IMR-90 (cell line): ENCODE measurements at regions not wholly inside any gene's neighbourhood (a gene's known extent, or its start where the extent isn't known, plus 50 kb on each side); places are given as distances from the start of the nearest gene placed in this dataset.

Experiments used
- ATAC-seq: fragments of 200-7000 bp; cut with Tn5 transposase; 2 replicates; pipeline ENCODE4 v1.9.1; 2020; ENCODE audit warnings: low read depth, mild to moderate bottlenecking, moderate library complexity
- BruUV-seq: library from RNA; stranded (reverse); fragments of 400-500 nt; replicated peaks from 2 replicates; lab custom pipeline; 2021; lab: Mats Ljungman, UMichigan
- CTCF ChIA-PET: fragments of 300-600 bp; formaldehyde crosslinking; extraction: SDS; loops from one replicate; lab custom pipeline; 2021; ENCODE audit warnings: antibody characterized with exemption; lab: Yijun Ruan, JAX
- POLR2A ChIA-PET: fragments of 300-600 bp; sonication (Branson Sonifier 250); formaldehyde crosslinking; loops from one replicate; lab custom pipeline; 2022; ENCODE audit warnings: antibody characterized with exemption; ENCODE audit not compliant: unreplicated experiment; lab: Charles Lee
- DNase-seq: peaks from one replicate; pipeline ENCODE4 v3.0.0; 2013
- H2AFZ ChIP-seq: replicated peaks from 2 replicates; pipeline ENCODE3; 2013; ENCODE audit warnings: low read length, mild to moderate bottlenecking; ENCODE audit not compliant: poor library complexity
- H2AK5ac ChIP-seq: 2 replicates; pipeline ENCODE4 v1.6.1; 2013; ENCODE audit warnings: low read depth, low read length, inconsistent platforms
- H2AK9ac ChIP-seq: replicated peaks from 2 replicates; pipeline ENCODE3; 2013; ENCODE audit warnings: mild to moderate bottlenecking, low read depth, low read length, moderate library complexity; ENCODE audit not compliant: poor library complexity
- H2BK120ac ChIP-seq: 2 replicates; pipeline ENCODE4 v1.6.1; 2013; ENCODE audit warnings: low read depth, low read length, inconsistent platforms
- H2BK15ac ChIP-seq: 3 replicates; pipeline ENCODE4 v1.6.1; 2013; ENCODE audit warnings: low read depth, low read length, inconsistent platforms
- H2BK20ac ChIP-seq: 2 replicates; pipeline ENCODE4 v1.6.1; 2013; ENCODE audit warnings: low read depth, mild to moderate bottlenecking, inconsistent platforms, low read length, moderate library complexity
- H2BK5ac ChIP-seq: 2 replicates; pipeline ENCODE4 v1.6.1; 2013; ENCODE audit warnings: mild to moderate bottlenecking, low read depth, low read length, inconsistent platforms; ENCODE audit not compliant: poor library complexity, severe bottlenecking
- H3K14ac ChIP-seq: replicated peaks from 2 replicates; pipeline ENCODE4 v1.6.1; 2013; ENCODE audit warnings: low read depth, low read length, inconsistent platforms
- H3K18ac ChIP-seq: 2 replicates; pipeline ENCODE4 v1.6.1; 2013; ENCODE audit warnings: low read depth, low read length, control low read depth
- H3K23ac ChIP-seq: 2 replicates; pipeline ENCODE4 v1.6.1; 2013; ENCODE audit warnings: low read depth, low read length, inconsistent platforms
- H3K27ac ChIP-seq: 2 replicates; pipeline ENCODE4 v1.5.1; 2013; ENCODE audit warnings: mild to moderate bottlenecking, control low read depth, low read length; ENCODE audit not compliant: insufficient read depth
- H3K27me3 ChIP-seq: 2 replicates; pipeline ENCODE4 v1.6.1; 2013; ENCODE audit warnings: low read length; ENCODE audit not compliant: control insufficient read depth, insufficient read depth
- H3K36me3 ChIP-seq: 2 replicates; pipeline ENCODE4 v1.6.1; 2013; ENCODE audit warnings: low read length, mixed read lengths; ENCODE audit not compliant: control insufficient read depth, insufficient read depth
- H3K4ac ChIP-seq: 2 replicates; pipeline ENCODE4 v1.6.1; 2013; ENCODE audit warnings: low read depth, low read length, inconsistent platforms
- H3K4me1 ChIP-seq: 2 replicates; pipeline ENCODE4 v1.6.1; 2013; ENCODE audit warnings: low read length, mixed read lengths; ENCODE audit not compliant: control insufficient read depth, insufficient read depth
- H3K4me2 ChIP-seq: 2 replicates; pipeline ENCODE4 v1.6.1; 2013; ENCODE audit warnings: low read depth, mild to moderate bottlenecking, control low read depth, low read length, moderate library complexity
- H3K4me3 ChIP-seq: 2 replicates; pipeline ENCODE4 v1.5.1; 2013; ENCODE audit warnings: low read depth, mild to moderate bottlenecking, control low read depth, low read length, moderate library complexity; ENCODE audit not compliant: insufficient read depth
- H3K56ac ChIP-seq: 2 replicates; pipeline ENCODE4 v1.6.1; 2013; ENCODE audit warnings: low read length, inconsistent platforms; ENCODE audit not compliant: insufficient read depth; ENCODE audit errors: extremely low read depth
- H3K79me1 ChIP-seq, 2 experiments: 2 replicates each; pipeline ENCODE4 v1.6.1; 2013; ENCODE audit warnings: low read length in 2 of 2, inconsistent platforms in 1 of 2, low read depth in 1 of 2
- H3K9ac ChIP-seq: 2 replicates; pipeline ENCODE4 v1.6.1; 2013; ENCODE audit warnings: low read depth, low read length, control low read depth
- H3K9me1 ChIP-seq: 2 replicates; pipeline ENCODE4 v1.6.1; 2013; ENCODE audit warnings: low read length, inconsistent platforms; ENCODE audit not compliant: insufficient read depth
- H3K9me3 ChIP-seq: 2 replicates; pipeline ENCODE4 v1.6.1; 2013; ENCODE audit warnings: low read length; ENCODE audit not compliant: control insufficient read depth, insufficient read depth
- H4K20me1 ChIP-seq: 2 replicates; pipeline ENCODE4 v1.6.1; 2013; ENCODE audit warnings: low read length, inconsistent platforms; ENCODE audit not compliant: insufficient read depth
- H4K5ac ChIP-seq: 2 replicates; pipeline ENCODE4 v1.6.1; 2013; ENCODE audit warnings: mild to moderate bottlenecking, low read depth, low read length, control low read depth
- H4K8ac ChIP-seq, 2 experiments: 2 replicates each; pipeline ENCODE4 v1.6.1; 2013; ENCODE audit warnings: low read depth in 2 of 2, low read length in 2 of 2, control low read depth in 1 of 2, inconsistent platforms in 1 of 2
- H4K91ac ChIP-seq: 2 replicates; pipeline ENCODE4 v1.6.1; 2013; ENCODE audit warnings: low read depth, low read length, inconsistent platforms; ENCODE audit not compliant: insufficient read depth
- BHLHE40 ChIP-seq: fragments of 150-350 bp; IDR thresholded peaks from 2 replicates; pipeline ENCODE4 v1.6.1; 2016; ENCODE audit warnings: mild to moderate bottlenecking, low read depth, low read length
- CHD1 ChIP-seq: IDR thresholded peaks from 2 replicates; pipeline ENCODE4 v1.6.1; 2012; ENCODE audit warnings: low read depth, low read length, improper control_type of control experiment
- FOS ChIP-seq: fragments of 150-350 bp; IDR thresholded peaks from 2 replicates; pipeline ENCODE4 v1.6.1; 2016; ENCODE audit warnings: low read depth, low read length
- MAFK ChIP-seq: IDR thresholded peaks from 2 replicates; pipeline ENCODE4 v1.6.1; 2012; ENCODE audit warnings: low read depth, low read length, improper control_type of control experiment
- MAZ ChIP-seq: IDR thresholded peaks from 2 replicates; pipeline ENCODE4 v1.6.1; 2012; ENCODE audit warnings: low read depth, mild to moderate bottlenecking, low read length, improper control_type of control experiment, moderate library complexity, borderline replicate concordance
- MXI1 ChIP-seq: IDR thresholded peaks from 2 replicates; pipeline ENCODE4 v1.6.1; 2012; ENCODE audit warnings: low read depth, mild to moderate bottlenecking, low read length, moderate library complexity, borderline replicate concordance
- NFE2L2 ChIP-seq: fragments of 150-350 bp; IDR thresholded peaks from 2 replicates; pipeline ENCODE4 v1.6.1; 2016; ENCODE audit warnings: low read depth, mild to moderate bottlenecking, low read length
- RAD21 ChIP-seq: IDR thresholded peaks from 2 replicates; pipeline ENCODE4 v1.6.1; 2012; ENCODE audit warnings: low read length, improper control_type of control experiment
- RCOR1 ChIP-seq: IDR thresholded peaks from 2 replicates; pipeline ENCODE4 v1.6.1; 2012; ENCODE audit warnings: mild to moderate bottlenecking, low read length, improper control_type of control experiment; ENCODE audit not compliant: insufficient replicate concordance
- RFX5 ChIP-seq: IDR thresholded peaks from 2 replicates; pipeline ENCODE4 v1.8.0; 2012; ENCODE audit warnings: low read depth, mild to moderate bottlenecking, low read length, moderate library complexity
- WGBS, 2 experiments: methylation state at CpG; one replicate each; pipeline versions ENCODE4 v1.1.5 to v1.1.7; 2013; ENCODE audit warnings: missing lambda C conversion rate in 2 of 2; ENCODE audit not compliant: insufficient read length in 1 of 2; ENCODE audit errors: extremely low coverage in 2 of 2; 5-methylcytosine and 5-hydroxymethylcytosine counted together
- dilution Hi-C: fragments of 300-500 bp; cut with HindIII; formaldehyde crosslinking; loops from one replicate; pipeline ENCODE4 v1.14.3; 2018; ENCODE audit warnings: low sequenced_read_pairs; ENCODE audit not compliant: unreplicated experiment
- in situ Hi-C: fragments of 300-500 bp; cut with MboI; formaldehyde crosslinking; loops from 3 replicates; pipeline ENCODE4 v1.14.3; 2019; ENCODE audit warnings: low sequenced_read_pairs, inconsistent platforms, mixed read lengths
- intact Hi-C: fragments of 100-400 bp; cut with micrococcal nuclease; formaldehyde crosslinking; loops from 2 replicates; pipeline ENCODE4 v1.10.0; 2022
- TF ChIP-seq, protein P1 (sequence below): fragments of 150-350 bp; IDR thresholded peaks from 2 replicates; pipeline ENCODE4 v1.6.1; 2016; ENCODE audit warnings: low read depth, mild to moderate bottlenecking, low read length, moderate library complexity, borderline replicate concordance
- TF ChIP-seq, protein P2 (sequence below): fragments of 150-350 bp; IDR thresholded peaks from 2 replicates; pipeline ENCODE4 v1.6.1; 2017; ENCODE audit warnings: mild to moderate bottlenecking, antibody characterized with exemption, low read length, low read depth

GRCh38 chr12:16090974-16091373, 179.8 kb downstream of the DERA start:
- TF ChIP-seq RCOR1 (no peak), MAFK (no peak), MXI1 (no peak), CHD1 (no peak), RFX5 (no peak), FOS (no peak), RAD21 (no peak), BHLHE40 (no peak), MAZ (no peak), NFE2L2 (no peak)
- TF ChIP-seq, protein P1, sequence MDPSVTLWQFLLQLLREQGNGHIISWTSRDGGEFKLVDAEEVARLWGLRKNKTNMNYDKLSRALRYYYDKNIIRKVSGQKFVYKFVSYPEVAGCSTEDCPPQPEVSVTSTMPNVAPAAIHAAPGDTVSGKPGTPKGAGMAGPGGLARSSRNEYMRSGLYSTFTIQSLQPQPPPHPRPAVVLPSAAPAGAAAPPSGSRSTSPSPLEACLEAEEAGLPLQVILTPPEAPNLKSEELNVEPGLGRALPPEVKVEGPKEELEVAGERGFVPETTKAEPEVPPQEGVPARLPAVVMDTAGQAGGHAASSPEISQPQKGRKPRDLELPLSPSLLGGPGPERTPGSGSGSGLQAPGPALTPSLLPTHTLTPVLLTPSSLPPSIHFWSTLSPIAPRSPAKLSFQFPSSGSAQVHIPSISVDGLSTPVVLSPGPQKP = no peak
- TF ChIP-seq, protein P2, sequence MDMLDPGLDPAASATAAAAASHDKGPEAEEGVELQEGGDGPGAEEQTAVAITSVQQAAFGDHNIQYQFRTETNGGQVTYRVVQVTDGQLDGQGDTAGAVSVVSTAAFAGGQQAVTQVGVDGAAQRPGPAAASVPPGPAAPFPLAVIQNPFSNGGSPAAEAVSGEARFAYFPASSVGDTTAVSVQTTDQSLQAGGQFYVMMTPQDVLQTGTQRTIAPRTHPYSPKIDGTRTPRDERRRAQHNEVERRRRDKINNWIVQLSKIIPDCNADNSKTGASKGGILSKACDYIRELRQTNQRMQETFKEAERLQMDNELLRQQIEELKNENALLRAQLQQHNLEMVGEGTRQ = no peak
- no TSS peak for BruUV-seq
- Histone ChIP-seq H3K9me3 (no peaks in the 10 kb centered on the region), H3K4me2 (no peak overlapping the region), H3K14ac (no peak overlapping the region), H3K4me3 (no peak overlapping the region), H3K79me1 (no peaks in the 10 kb centered on the region), H2BK120ac (no peak overlapping the region), H2BK5ac (no peak overlapping the region), H3K18ac (no peak overlapping the region), H3K27ac (no peak overlapping the region), H2BK20ac (no peak overlapping the region), H3K56ac (no peak overlapping the region), H3K23ac (no peak overlapping the region), H2AK5ac (no peak overlapping the region), H3K9me1 (no peaks in the 10 kb centered on the region), H3K4ac (no peak overlapping the region), H2AK9ac (no peak overlapping the region), H3K27me3 (no peaks in the 10 kb centered on the region), H3K4me1 (no peaks in the 10 kb centered on the region), H4K20me1 (no peaks in the 10 kb centered on the region), H4K8ac (no peak overlapping the region), H4K5ac (no peak overlapping the region), H3K9ac (no peak overlapping the region), H3K36me3 (no peaks in the 10 kb centered on the region), H2AFZ (no peak overlapping the region), H2BK15ac (no peak overlapping the region), H4K91ac (no peak overlapping the region)
- ChIA-PET CTCF (no interaction called here), POLR2A (no interaction called here)
- intact Hi-C loops (loop anchor here (1.0 kb wide), 1 partner anchor 25 kb away; no protein-coding TSS in a partner anchor), dilution Hi-C loops (no loop called here), in situ Hi-C loops (no loop called here)
- ATAC-seq (no peak), DNase-seq (no peak)
- WGBS, 2 experiments = 100% methylated on average over 1 of the region's 3 CpGs; no CpG with 5 or more reads in 1 of the 2 experiments
